ENCODE measurements at regions not wholly inside any gene's neighbourhood (a gene's known extent, or its start where the extent isn't known, plus 50 kb on each side); places are given as distances from the start of the nearest gene placed in this dataset.

DNA sequence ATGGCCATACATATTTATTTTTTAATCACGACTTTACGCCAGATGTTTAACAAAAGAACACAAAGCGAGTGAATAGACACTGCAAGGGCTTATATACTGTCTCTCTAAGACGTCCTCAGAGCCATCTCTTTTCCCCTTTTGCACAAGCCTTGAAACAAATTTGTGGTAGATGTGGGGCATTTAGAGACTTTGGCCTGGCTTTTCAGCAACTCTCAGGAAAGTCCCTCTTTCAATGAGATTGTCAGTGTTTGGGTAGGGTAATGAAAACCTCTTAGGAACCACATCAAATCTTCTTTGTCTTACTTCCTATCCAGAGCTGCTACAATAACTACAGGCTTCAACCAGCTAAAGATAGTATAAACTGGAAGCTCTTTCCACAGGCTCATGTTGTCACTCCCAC, 380.0 kb downstream of the ANXA1 start:
- no peaks in the 10 kb centered on the region for H3K4me1 ChIP-seq
- intact Hi-C loops (cut with DNase I; ENCODE audit: low total_unique reads) (no loop called here), in situ Hi-C loops (cut with MboI; ENCODE audit: low sequenced_read_pairs in 4 of 4) (no loop called here)
- H3K9me3 ChIP-seq = no peaks in the 10 kb centered on the region
- no peaks in the 10 kb centered on the region for H3K36me3 ChIP-seq
- no peaks in the 10 kb centered on the region for H3K27me3 ChIP-seq
- H3K4me3 ChIP-seq = no peak overlapping the region
- ATAC-seq (no peak), DNase-seq (no peak)
- H3K27ac ChIP-seq = no peak overlapping the region
- TF ChIP-seq POLR2A (IDR thresholded peaks at IDR 0.05) = no peak
- TF ChIP-seq, protein P1, sequence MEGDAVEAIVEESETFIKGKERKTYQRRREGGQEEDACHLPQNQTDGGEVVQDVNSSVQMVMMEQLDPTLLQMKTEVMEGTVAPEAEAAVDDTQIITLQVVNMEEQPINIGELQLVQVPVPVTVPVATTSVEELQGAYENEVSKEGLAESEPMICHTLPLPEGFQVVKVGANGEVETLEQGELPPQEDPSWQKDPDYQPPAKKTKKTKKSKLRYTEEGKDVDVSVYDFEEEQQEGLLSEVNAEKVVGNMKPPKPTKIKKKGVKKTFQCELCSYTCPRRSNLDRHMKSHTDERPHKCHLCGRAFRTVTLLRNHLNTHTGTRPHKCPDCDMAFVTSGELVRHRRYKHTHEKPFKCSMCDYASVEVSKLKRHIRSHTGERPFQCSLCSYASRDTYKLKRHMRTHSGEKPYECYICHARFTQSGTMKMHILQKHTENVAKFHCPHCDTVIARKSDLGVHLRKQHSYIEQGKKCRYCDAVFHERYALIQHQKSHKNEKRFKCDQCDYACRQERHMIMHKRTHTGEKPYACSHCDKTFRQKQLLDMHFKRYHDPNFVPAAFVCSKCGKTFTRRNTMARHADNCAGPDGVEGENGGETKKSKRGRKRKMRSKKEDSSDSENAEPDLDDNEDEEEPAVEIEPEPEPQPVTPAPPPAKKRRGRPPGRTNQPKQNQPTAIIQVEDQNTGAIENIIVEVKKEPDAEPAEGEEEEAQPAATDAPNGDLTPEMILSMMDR (IDR thresholded peaks at IDR 0.05 in 4 of 5, conservative IDR thresholded peaks at IDR 0.05 in 1 of 5) = no peak

DNA sequence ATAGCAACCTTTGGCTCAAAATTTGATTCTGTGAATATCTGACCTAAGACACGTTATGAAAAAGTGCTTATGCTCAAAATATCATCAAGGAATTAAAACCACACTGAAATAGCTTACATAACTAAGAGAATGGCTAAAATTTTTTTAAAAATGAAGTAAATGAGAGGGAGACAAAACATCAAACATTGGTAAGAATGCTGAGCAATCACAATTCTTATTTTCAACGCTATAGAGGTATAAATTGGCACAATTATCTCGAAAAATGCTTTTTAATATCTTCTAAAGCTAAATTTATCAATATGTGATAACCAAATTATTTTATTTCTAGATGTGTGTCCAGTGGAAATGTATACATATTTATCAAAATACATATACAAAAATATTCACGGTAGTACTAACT, 381.3 kb downstream of the ANXA1 start:
- no peaks in the 10 kb centered on the region for H3K36me3 ChIP-seq
- H3K27me3 ChIP-seq = no peaks in the 10 kb centered on the region
- no peak for ATAC-seq
- no peak overlapping the region for H3K4me3 ChIP-seq
- H3K4me1 ChIP-seq = no peaks in the 10 kb centered on the region
- no peak for TF ChIP-seq POLR2A (IDR thresholded peaks at IDR 0.05)
- TF ChIP-seq, protein P1 (IDR thresholded peaks at IDR 0.05 in 4 of 5, conservative IDR thresholded peaks at IDR 0.05 in 1 of 5) = no peak
- H3K9me3 ChIP-seq = no peaks in the 10 kb centered on the region
- in situ Hi-C loops (cut with MboI; ENCODE audit: low sequenced_read_pairs in 4 of 4) (no loop called here), intact Hi-C loops (cut with DNase I; ENCODE audit: low total_unique reads) (no loop called here)
- DNase-seq = no peak
- no peak overlapping the region for H3K27ac ChIP-seq

DNA sequence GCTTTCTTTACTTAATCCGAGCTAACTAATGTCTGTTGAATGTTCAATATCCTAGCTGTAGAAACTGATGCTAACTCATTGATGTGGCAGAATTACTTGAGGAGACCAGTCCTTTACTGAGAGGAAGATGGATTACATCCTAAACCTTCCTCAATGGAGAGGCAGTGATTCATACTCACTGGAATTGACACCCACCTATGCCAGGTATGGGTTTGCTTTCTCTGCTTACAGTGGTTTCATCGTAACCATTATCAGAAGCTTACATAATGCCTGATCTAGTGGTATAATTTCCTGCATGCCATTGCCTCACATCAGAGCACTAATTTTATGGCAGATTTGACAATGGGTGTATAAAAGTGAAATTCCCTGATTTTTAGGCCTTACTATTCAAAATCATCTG, 384.7 kb downstream of the ANXA1 start:
- intact Hi-C loops (cut with DNase I; ENCODE audit: low total_unique reads) = no loop called here
- DNase-seq = no peak
- in situ Hi-C loops (cut with MboI; ENCODE audit: low sequenced_read_pairs in 4 of 4) = no loop called here

DNA sequence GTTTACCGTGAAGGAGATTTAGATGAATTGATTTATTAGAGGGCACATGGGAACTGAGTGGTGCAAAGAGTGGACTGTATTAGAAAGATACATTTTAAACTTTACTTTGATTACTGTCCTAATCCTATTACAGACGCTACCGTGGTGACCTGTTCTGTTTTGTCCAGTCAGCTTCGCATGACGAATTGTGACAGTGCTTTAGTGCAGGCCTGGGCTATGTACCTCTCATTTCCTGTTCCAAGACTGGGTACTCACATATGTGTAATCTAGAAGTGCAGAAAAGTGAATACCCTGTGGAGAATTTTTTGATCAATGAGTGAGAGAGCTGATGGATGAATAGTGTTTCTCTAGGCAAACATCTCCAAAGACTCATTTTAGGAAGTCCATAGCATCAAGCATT, 385.9 kb downstream of the ANXA1 start:
- in situ Hi-C loops (cut with MboI; ENCODE audit: low sequenced_read_pairs in 4 of 4) (no loop called here), intact Hi-C loops (cut with DNase I; ENCODE audit: low total_unique reads) (no loop called here)
- Histone ChIP-seq H3K36me3 (no peaks in the 10 kb centered on the region), H3K9me3 (no peaks in the 10 kb centered on the region), H3K27me3 (no peaks in the 10 kb centered on the region), H3K4me3 (no peak overlapping the region), H3K27ac (no peak overlapping the region), H3K4me1 (no peaks in the 10 kb centered on the region)
- no peak for TF ChIP-seq POLR2A (IDR thresholded peaks at IDR 0.05)
- TF ChIP-seq, protein P1 (IDR thresholded peaks at IDR 0.05 in 4 of 5, conservative IDR thresholded peaks at IDR 0.05 in 1 of 5) = no peak
- no peak for ATAC-seq
- DNase-seq = no peak

More for the DNA sequence above, 384.7 kb downstream of the ANXA1 start:
- H3K9me3 ChIP-seq = no peaks in the 10 kb centered on the region
- no peak overlapping the region for H3K4me3 ChIP-seq
- H3K27me3 ChIP-seq = no peaks in the 10 kb centered on the region
- no peaks in the 10 kb centered on the region for H3K36me3 ChIP-seq
- H3K4me1 ChIP-seq = no peaks in the 10 kb centered on the region
- no peak for ATAC-seq
- no peak overlapping the region for H3K27ac ChIP-seq
- TF ChIP-seq POLR2A (IDR thresholded peaks at IDR 0.05) = no peak
- TF ChIP-seq, protein P1 (IDR thresholded peaks at IDR 0.05 in 4 of 5, conservative IDR thresholded peaks at IDR 0.05 in 1 of 5) = no peak

DNA sequence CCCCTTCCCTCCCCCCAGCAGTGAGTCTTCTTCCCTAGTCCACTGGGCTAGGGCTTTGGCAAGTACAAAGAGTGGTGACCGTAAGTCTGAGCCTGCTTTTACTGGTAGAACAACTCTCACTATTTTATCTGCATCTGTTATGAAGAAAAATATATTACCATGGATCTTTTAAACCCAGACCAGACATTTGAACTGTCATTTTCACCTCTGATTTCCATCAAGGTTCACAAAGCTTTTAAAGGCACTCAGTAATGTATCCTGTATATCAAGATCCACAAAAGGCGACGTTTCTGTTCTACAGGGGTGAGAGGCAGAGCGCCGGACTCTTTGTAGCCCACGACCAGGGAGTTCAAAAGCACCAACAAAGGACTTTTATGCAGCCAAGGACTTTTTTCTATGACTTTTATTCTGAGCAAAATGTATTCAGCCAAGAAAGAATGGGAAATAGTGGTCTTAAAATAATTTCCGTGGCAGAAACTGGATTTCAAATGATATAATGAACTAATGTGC, 388.3 kb downstream of the ANXA1 start:
- intact Hi-C loops (cut with DNase I; ENCODE audit: low total_unique reads) (no loop called here), in situ Hi-C loops (cut with MboI; ENCODE audit: low sequenced_read_pairs in 4 of 4) (no loop called here)
- Histone ChIP-seq H3K9me3 (no peaks in the 10 kb centered on the region), H3K36me3 (no peaks in the 10 kb centered on the region), H3K27ac (no peak overlapping the region), H3K27me3 (no peaks in the 10 kb centered on the region), H3K4me1 (no peaks in the 10 kb centered on the region), H3K4me3 (no peak overlapping the region)
- ATAC-seq (no peak), DNase-seq (no peak)
- no peak for TF ChIP-seq POLR2A (IDR thresholded peaks at IDR 0.05)
- TF ChIP-seq, protein P1 (IDR thresholded peaks at IDR 0.05 in 4 of 5, conservative IDR thresholded peaks at IDR 0.05 in 1 of 5) = no peak

Measured in gastrocnemius medialis (tissue), 4 donors.